H9 (cell line): ENCODE measurements at regions not wholly inside any gene's neighbourhood (a gene's known extent, or its start where the extent isn't known, plus 50 kb on each side); places are given as distances from the start of the nearest gene placed in this dataset.

ENCODE experiments used
- DNase-seq: peaks from one replicate; pipeline ENCODE4 v3.0.0-alpha.2; 2017
- H2AFZ ChIP-seq: one replicate; pipeline ENCODE4 v1.6.1; 2013; ENCODE audit warnings: mild to moderate bottlenecking, low read length, control low read depth, moderate library complexity
- H2AK5ac ChIP-seq: 2 replicates; pipeline ENCODE4 v1.6.1; 2013; ENCODE audit warnings: low read length, control low read depth, mixed read lengths; ENCODE audit not compliant: insufficient read length
- H2BK120ac ChIP-seq: one replicate; pipeline ENCODE4 v1.6.1; 2013; ENCODE audit warnings: low read depth, mild to moderate bottlenecking, low read length, control low read depth, inconsistent platforms; ENCODE audit not compliant: poor library complexity, severe bottlenecking
- H2BK12ac ChIP-seq: 2 replicates; pipeline ENCODE4 v1.6.1; 2013; ENCODE audit warnings: low read length, control low read depth, mixed read lengths, low read depth; ENCODE audit not compliant: insufficient read length
- H2BK15ac ChIP-seq: 2 replicates; pipeline ENCODE4 v1.6.1; 2013; ENCODE audit warnings: low read depth, low read length, control low read depth
- H2BK20ac ChIP-seq: one replicate; pipeline ENCODE4 v1.6.1; 2013; ENCODE audit warnings: low read depth, mild to moderate bottlenecking, low read length, control low read depth, inconsistent platforms; ENCODE audit not compliant: poor library complexity, severe bottlenecking
- H2BK5ac ChIP-seq: 2 replicates; pipeline ENCODE4 v1.6.1; 2013; ENCODE audit warnings: low read length, control low read depth, mixed read lengths; ENCODE audit not compliant: insufficient read length
- H3K14ac ChIP-seq: 2 replicates; pipeline ENCODE4 v1.6.1; 2013; ENCODE audit warnings: low read length, control low read depth; ENCODE audit not compliant: insufficient read depth
- H3K18ac ChIP-seq: 2 replicates; pipeline ENCODE4 v1.6.1; 2013; ENCODE audit warnings: low read depth, mild to moderate bottlenecking, mixed read lengths, low read length, control low read depth; ENCODE audit not compliant: insufficient read length
- H3K23ac ChIP-seq: 2 replicates; pipeline ENCODE4 v1.6.1; 2013; ENCODE audit warnings: low read length, control low read depth, mixed read lengths, low read depth; ENCODE audit not compliant: insufficient read length
- H3K23me2 ChIP-seq: 2 replicates; pipeline ENCODE4 v1.6.1; 2013; ENCODE audit warnings: low read depth, mild to moderate bottlenecking, mixed read lengths, low read length, control low read depth; ENCODE audit not compliant: insufficient read length, poor library complexity, severe bottlenecking
- H3K27ac ChIP-seq: 2 replicates; pipeline ENCODE4 v1.5.1; 2013; ENCODE audit warnings: low read length, control low read depth, mixed read lengths, low read depth; ENCODE audit not compliant: insufficient read length
- H3K27me3 ChIP-seq: 2 replicates; pipeline ENCODE4 v1.6.1; 2013; ENCODE audit warnings: low read length, control low read depth, inconsistent platforms; ENCODE audit not compliant: insufficient read depth
- H3K4ac ChIP-seq: 2 replicates; pipeline ENCODE4 v1.6.1; 2013; ENCODE audit warnings: low read depth, mild to moderate bottlenecking, control low read depth, inconsistent platforms, low read length, moderate library complexity
- H3K4me1 ChIP-seq: 2 replicates; pipeline ENCODE4 v1.6.1; 2013; ENCODE audit warnings: low read length, control low read depth, inconsistent platforms; ENCODE audit not compliant: insufficient read depth
- H3K4me2 ChIP-seq: 2 replicates; pipeline ENCODE4 v1.6.1; 2013; ENCODE audit warnings: low read length, control low read depth, mixed read lengths; ENCODE audit not compliant: insufficient read length, insufficient read depth
- H3K56ac ChIP-seq: 2 replicates; pipeline ENCODE4 v1.6.1; 2013; ENCODE audit warnings: low read depth, mild to moderate bottlenecking, mixed read lengths, low read length, control low read depth; ENCODE audit not compliant: insufficient read length
- H3K79me1 ChIP-seq: 2 replicates; pipeline ENCODE4 v1.6.1; 2013; ENCODE audit warnings: low read depth, mild to moderate bottlenecking, moderate library complexity, low read length, control low read depth, inconsistent platforms; ENCODE audit not compliant: insufficient read depth, poor library complexity, severe bottlenecking
- H3K79me2 ChIP-seq: 2 replicates; pipeline ENCODE4 v1.6.1; 2013; ENCODE audit warnings: low read length, control low read depth, inconsistent platforms; ENCODE audit not compliant: insufficient read depth
- H3K9ac ChIP-seq: 2 replicates; pipeline ENCODE4 v1.6.1; 2013; ENCODE audit warnings: low read length, control low read depth, mixed read lengths; ENCODE audit not compliant: insufficient read length; ENCODE audit errors: extremely low read depth
- H3K9me3 ChIP-seq: one replicate; pipeline ENCODE4 v1.6.1; 2013; ENCODE audit warnings: low read depth, low read length, inconsistent platforms; ENCODE audit not compliant: control insufficient read depth
- H3T11ph ChIP-seq: one replicate; pipeline ENCODE4 v1.6.1; 2013; ENCODE audit warnings: mild to moderate bottlenecking, low read length, control low read depth, inconsistent platforms
- H4K20me1 ChIP-seq: one replicate; pipeline ENCODE4 v1.6.1; 2013; ENCODE audit not compliant: control insufficient read depth, insufficient read length, insufficient read depth
- H4K5ac ChIP-seq: 2 replicates; pipeline ENCODE4 v1.6.1; 2013; ENCODE audit warnings: low read depth, mild to moderate bottlenecking, mixed read lengths, low read length, control low read depth; ENCODE audit not compliant: insufficient read length
- H4K8ac ChIP-seq: replicated peaks from 2 replicates; pipeline ENCODE4 v1.6.1; 2013; ENCODE audit warnings: low read length, control low read depth, mixed read lengths, low read depth; ENCODE audit not compliant: insufficient read length
- H4K91ac ChIP-seq: 2 replicates; pipeline ENCODE4 v1.6.1; 2013; ENCODE audit warnings: low read depth, mild to moderate bottlenecking, moderate library complexity, mixed read lengths, low read length, control low read depth; ENCODE audit not compliant: insufficient read length
- H3K27ac Mint-ChIP-seq, 3 experiments: 2 replicates in 2 of 3; 3 replicates in 1 of 3; pipeline ENCODE4 v1.8.0; 2020 to 2021; ENCODE audit warnings: mixed read lengths in 3 of 3, mild to moderate bottlenecking in 1 of 3, moderate library complexity in 1 of 3
- H3K27me3 Mint-ChIP-seq: 2 replicates; pipeline ENCODE4 v1.8.0; 2021; ENCODE audit warnings: low read depth, mild to moderate bottlenecking, moderate library complexity, mixed read lengths
- H3K36me3 Mint-ChIP-seq, 3 experiments: 2 replicates in 2 of 3; 3 replicates in 1 of 3; pipeline ENCODE4 v1.8.0; 2020 to 2021; ENCODE audit warnings: low read depth in 3 of 3, mixed read lengths in 3 of 3; ENCODE audit not compliant: insufficient read depth in 1 of 3
- H3K4me1 Mint-ChIP-seq, 2 experiments: 2 replicates each; pipeline ENCODE4 v1.8.0; 2020; ENCODE audit warnings: mixed read lengths in 2 of 2
- H3K4me3 Mint-ChIP-seq, 2 experiments: 2 replicates in 1 of 2; 3 replicates in 1 of 2; pipeline ENCODE4 v1.8.0; 2020 to 2021; ENCODE audit warnings: mild to moderate bottlenecking in 2 of 2, mixed read lengths in 2 of 2, moderate library complexity in 1 of 2
- H3K9me3 Mint-ChIP-seq, 2 experiments: 2 replicates in 1 of 2; 3 replicates in 1 of 2; pipeline ENCODE4 v1.8.0; 2020; ENCODE audit warnings: mild to moderate bottlenecking in 2 of 2, mixed read lengths in 2 of 2, moderate library complexity in 1 of 2
- CTCF ChIP-seq: fragments of 200-600 bp; sonication (generic); conservative IDR thresholded peaks from 3 replicates; pipeline ENCODE4 v1.8.0; 2021; ENCODE audit warnings: antibody characterized with exemption, mild to moderate bottlenecking
- WGBS: extraction: QIAGEN DNeasy Blood & Tissue Kit; methylation state at CpG from one replicate; pipeline ENCODE4 v1.1.7; 2013; ENCODE audit warnings: missing lambda C conversion rate, low lambda C conversion rate, mixed read lengths; ENCODE audit not compliant: insufficient read length; ENCODE audit errors: extremely low coverage; 5-methylcytosine and 5-hydroxymethylcytosine counted together

GRCh38 chr5:2143646-2144353 lies 261.1 kb upstream of the IRX4 start:
- no CpG with 5 or more reads among the region's 12 CpGs for WGBS
- Histone ChIP-seq H4K20me1 (no peaks in the 10 kb centered on the region), H3T11ph (no peak overlapping the region), H3K4me1 (no peaks in the 10 kb centered on the region; the same call in 1 of the 2 replicates), H4K5ac (no peak overlapping the region), H3K18ac (no peak overlapping the region), H2BK12ac (no peak overlapping the region), H3K14ac (no peak overlapping the region), H3K9ac (no peak overlapping the region), H3K4me2 (no peak overlapping the region), H3K79me2 (no peaks in the 10 kb centered on the region), H3K79me1 (no peaks in the 10 kb centered on the region), H2AK5ac (no peak overlapping the region), H3K9me3 (no peaks in the 10 kb centered on the region), H2BK120ac (no peak overlapping the region), H2BK20ac (no peak overlapping the region), H3K56ac (no peak overlapping the region), H3K23ac (no peak overlapping the region), H4K8ac (no peak overlapping the region), H2AFZ (no peak overlapping the region), H3K23me2 (peaks cover 2% of the 10 kb centered on the region), H2BK15ac (no peak overlapping the region), H4K91ac (no peak overlapping the region), H3K4ac (no peak overlapping the region), H3K27me3 (no peaks in the 10 kb centered on the region), H2BK5ac (no peak overlapping the region), H3K27ac (no peak overlapping the region)
- H3K9me3 Mint-ChIP-seq = peaks cover 2 to 7% of the 10 kb centered on the region in 2 experiments; a peak in 2 of 5 replicates
- H3K27ac Mint-ChIP-seq = no peak overlapping the region
- no peak for TF ChIP-seq CTCF
- H3K4me1 Mint-ChIP-seq = peaks cover 3 to 5% of the 10 kb centered on the region in 2 experiments
- peaks cover 2% of the 10 kb centered on the region for H3K27me3 Mint-ChIP-seq
- peaks cover 0 to 2% (median 0%) of the 10 kb centered on the region in 3 experiments; a peak in 1 of 7 replicates for H3K36me3 Mint-ChIP-seq
- peak; percentile 52 for DNase-seq
- H3K4me3 Mint-ChIP-seq = no peak overlapping the region
